Stimulated activated naive CD8-positive, alpha-beta T cell treated with anti-CD3 and anti-CD28 coated beads, Interleukin-15, Interleukin-2, amounts not matched to agents 100 ng/mL and 50 ng/mL, for 24 hours (primary cell): ENCODE measurements at regions not wholly inside any gene's neighbourhood (a gene's known extent, or its start where the extent isn't known, plus 50 kb on each side); places are given as distances from the start of the nearest gene placed in this dataset.
"Not testable (repeated sequence)": the region's sequence is repeated elsewhere in the genome, so short reads cannot be mapped to it uniquely, and the experiment has no call there.

Experiments used
- H3K27ac Mint-ChIP-seq: one replicate; pipeline ENCODE4 v1.8.0; 2021; ENCODE audit warnings: mild to moderate bottlenecking, mixed read lengths
- H3K27me3 Mint-ChIP-seq: one replicate; pipeline ENCODE4 v1.8.0; 2021; ENCODE audit warnings: mixed read lengths
- H3K36me3 Mint-ChIP-seq: one replicate; pipeline ENCODE4 v1.8.0; 2021; ENCODE audit warnings: low read depth, mixed read lengths
- H3K4me1 Mint-ChIP-seq: one replicate; pipeline ENCODE4 v1.8.0; 2021; ENCODE audit warnings: low read depth, mixed read lengths
- H3K4me3 Mint-ChIP-seq: one replicate; pipeline ENCODE4 v1.8.0; 2021; ENCODE audit warnings: mild to moderate bottlenecking, mixed read lengths
- H3K9me3 Mint-ChIP-seq: one replicate; pipeline ENCODE4 v1.8.0; 2021; ENCODE audit warnings: mixed read lengths

- Mint-ChIP-seq H3K36me3 (no peaks in the 10 kb centered on the region), H3K4me1 (no peaks in the 10 kb centered on the region), H3K27ac (no peak overlapping the region), H3K27me3 (no peaks in the 10 kb centered on the region), H3K9me3 (peaks cover 4% of the 10 kb centered on the region), H3K4me3 (no peak overlapping the region)
Measured at GRCh38 chr20:39986173-39986904, 702.7 kb downstream of the MAFB start.

GRCh38 chr20:39985271-39985827 is 703.7 kb downstream of the MAFB start:
- no peaks in the 10 kb centered on the region for H3K4me1 Mint-ChIP-seq
- H3K9me3 Mint-ChIP-seq = no peaks in the 10 kb centered on the region
- no peak overlapping the region for H3K4me3 Mint-ChIP-seq
- H3K27ac Mint-ChIP-seq = no peak overlapping the region
- H3K36me3 Mint-ChIP-seq = no peaks in the 10 kb centered on the region
- no peaks in the 10 kb centered on the region for H3K27me3 Mint-ChIP-seq

- H3K27me3 Mint-ChIP-seq = no peaks in the 10 kb centered on the region
- H3K36me3 Mint-ChIP-seq = no peaks in the 10 kb centered on the region
- H3K4me3 Mint-ChIP-seq = no peak overlapping the region
Measured at GRCh38 chr20:39983655-39984054, 705.4 kb downstream of the MAFB start.

GRCh38 chr20:39983183-39983582 is 705.9 kb downstream of the MAFB start:
- no peaks in the 10 kb centered on the region for H3K4me1 Mint-ChIP-seq
- no peaks in the 10 kb centered on the region for H3K27me3 Mint-ChIP-seq
- no peak overlapping the region for H3K4me3 Mint-ChIP-seq
- H3K9me3 Mint-ChIP-seq = no peaks in the 10 kb centered on the region
- H3K36me3 Mint-ChIP-seq = no peaks in the 10 kb centered on the region
- no peak overlapping the region for H3K27ac Mint-ChIP-seq

More at GRCh38 chr20:39983655-39984054, 705.4 kb downstream of the MAFB start:
- no peaks in the 10 kb centered on the region for H3K4me1 Mint-ChIP-seq
- H3K9me3 Mint-ChIP-seq = no peaks in the 10 kb centered on the region
- no peak overlapping the region for H3K27ac Mint-ChIP-seq

- Mint-ChIP-seq H3K27ac (no peak overlapping the region), H3K9me3 (peaks cover 14% of the 10 kb centered on the region), H3K4me3 (no peak overlapping the region), H3K27me3 (no peaks in the 10 kb centered on the region), H3K4me1 (no peaks in the 10 kb centered on the region), H3K36me3 (no peaks in the 10 kb centered on the region)
Measured at GRCh38 chr20:39974966-39975501, 714.0 kb downstream of the MAFB start.

- Mint-ChIP-seq H3K9me3 (peaks cover 6% of the 10 kb centered on the region), H3K4me1 (no peaks in the 10 kb centered on the region), H3K4me3 (no peak overlapping the region), H3K27ac (no peak overlapping the region), H3K27me3 (no peaks in the 10 kb centered on the region), H3K36me3 (no peaks in the 10 kb centered on the region)
Measured at GRCh38 chr20:39968495-39968894, 720.5 kb downstream of the MAFB start.

- H3K27me3 Mint-ChIP-seq = no peaks in the 10 kb centered on the region
- no peak overlapping the region for H3K4me3 Mint-ChIP-seq
- no peaks in the 10 kb centered on the region for H3K36me3 Mint-ChIP-seq
- H3K27ac Mint-ChIP-seq = no peak overlapping the region
- no peaks in the 10 kb centered on the region for H3K4me1 Mint-ChIP-seq
- peaks cover 2% of the 10 kb centered on the region for H3K9me3 Mint-ChIP-seq
Measured at GRCh38 chr20:39967806-39968205, 721.2 kb downstream of the MAFB start.

GRCh38 chr20:39961637-39962244 is 727.3 kb downstream of the MAFB start:
- no peaks in the 10 kb centered on the region for H3K9me3 Mint-ChIP-seq

GRCh38 chr20:39960522-39961428 is 728.3 kb downstream of the MAFB start:
- Mint-ChIP-seq H3K27ac (no peak overlapping the region), H3K27me3 (no peaks in the 10 kb centered on the region), H3K9me3 (no peaks in the 10 kb centered on the region), H3K36me3 (no peaks in the 10 kb centered on the region), H3K4me3 (no peak overlapping the region), H3K4me1 (no peaks in the 10 kb centered on the region)

More at GRCh38 chr20:39961637-39962244, 727.3 kb downstream of the MAFB start:
- no peak overlapping the region for H3K4me3 Mint-ChIP-seq
- no peak overlapping the region for H3K27ac Mint-ChIP-seq
- H3K4me1 Mint-ChIP-seq = no peaks in the 10 kb centered on the region
- no peaks in the 10 kb centered on the region for H3K27me3 Mint-ChIP-seq
- H3K36me3 Mint-ChIP-seq = no peaks in the 10 kb centered on the region

- not testable (repeated sequence) for H3K4me1 Mint-ChIP-seq, H3K27ac Mint-ChIP-seq, H3K27me3 Mint-ChIP-seq, H3K36me3 Mint-ChIP-seq, H3K4me3 Mint-ChIP-seq, H3K9me3 Mint-ChIP-seq
Measured at GRCh38 chr20:39957911-39958310, 731.1 kb downstream of the MAFB start.

- H3K36me3 Mint-ChIP-seq = no peaks in the 10 kb centered on the region
Measured at GRCh38 chr20:39954621-39955020, 734.4 kb downstream of the MAFB start.

GRCh38 chr20:39946931-39947330 is 742.1 kb downstream of the MAFB start:
- H3K36me3 Mint-ChIP-seq = no peaks in the 10 kb centered on the region
- H3K27me3 Mint-ChIP-seq = no peaks in the 10 kb centered on the region
- H3K4me1 Mint-ChIP-seq = no peaks in the 10 kb centered on the region
- no peak overlapping the region for H3K27ac Mint-ChIP-seq
- H3K4me3 Mint-ChIP-seq = no peak overlapping the region
- no peaks in the 10 kb centered on the region for H3K9me3 Mint-ChIP-seq

More at GRCh38 chr20:39954621-39955020, 734.4 kb downstream of the MAFB start:
- H3K4me1 Mint-ChIP-seq = no peaks in the 10 kb centered on the region
- no peak overlapping the region for H3K27ac Mint-ChIP-seq
- no peak overlapping the region for H3K4me3 Mint-ChIP-seq
- no peaks in the 10 kb centered on the region for H3K27me3 Mint-ChIP-seq
- H3K9me3 Mint-ChIP-seq = no peaks in the 10 kb centered on the region

GRCh38 chr20:39946053-39946810 is 742.8 kb downstream of the MAFB start:
- no peaks in the 10 kb centered on the region for H3K9me3 Mint-ChIP-seq
- no peak overlapping the region for H3K4me3 Mint-ChIP-seq
- no peaks in the 10 kb centered on the region for H3K4me1 Mint-ChIP-seq
- no peak overlapping the region for H3K27ac Mint-ChIP-seq
- no peaks in the 10 kb centered on the region for H3K27me3 Mint-ChIP-seq
- no peaks in the 10 kb centered on the region for H3K36me3 Mint-ChIP-seq

GRCh38 chr20:39944861-39945260 is 744.2 kb downstream of the MAFB start:
- no peaks in the 10 kb centered on the region for H3K36me3 Mint-ChIP-seq

More at GRCh38 chr20:39944861-39945260, 744.2 kb downstream of the MAFB start:
- Mint-ChIP-seq H3K9me3 (no peaks in the 10 kb centered on the region), H3K27me3 (no peaks in the 10 kb centered on the region), H3K27ac (no peak overlapping the region), H3K4me1 (no peaks in the 10 kb centered on the region), H3K4me3 (no peak overlapping the region)
